GM18873 (cell line): ENCODE measurements at regions not wholly inside any gene's neighbourhood (a gene's known extent, or its start where the extent isn't known, plus 50 kb on each side); places are given as distances from the start of the nearest gene placed in this dataset.
"Not testable (repeated sequence)": the region's sequence is repeated elsewhere in the genome, so short reads cannot be mapped to it uniquely, and the experiment has no call there.

Source experiments
- ATAC-seq: cut with Tn5 transposase; IDR thresholded peaks from one replicate; pipeline ENCODE4 v1.9.1; 2021; ENCODE audit warnings: mild to moderate bottlenecking, moderate library complexity, moderate number of reproducible peaks; ENCODE audit not compliant: unreplicated experiment, low FRiP score

GRCh38 chr10:42533866-42534265 is 104.5 kb downstream of the ZNF33B start:
- not testable (repeated sequence) for ATAC-seq

- no peak for ATAC-seq
These were observed 105.4 kb downstream of the ZNF33B start for GRCh38 chr10:42532996-42533395.

GRCh38 chr10:42523098-42523497 is 115.3 kb downstream of the ZNF33B start:
- ATAC-seq: no peak

DNA sequence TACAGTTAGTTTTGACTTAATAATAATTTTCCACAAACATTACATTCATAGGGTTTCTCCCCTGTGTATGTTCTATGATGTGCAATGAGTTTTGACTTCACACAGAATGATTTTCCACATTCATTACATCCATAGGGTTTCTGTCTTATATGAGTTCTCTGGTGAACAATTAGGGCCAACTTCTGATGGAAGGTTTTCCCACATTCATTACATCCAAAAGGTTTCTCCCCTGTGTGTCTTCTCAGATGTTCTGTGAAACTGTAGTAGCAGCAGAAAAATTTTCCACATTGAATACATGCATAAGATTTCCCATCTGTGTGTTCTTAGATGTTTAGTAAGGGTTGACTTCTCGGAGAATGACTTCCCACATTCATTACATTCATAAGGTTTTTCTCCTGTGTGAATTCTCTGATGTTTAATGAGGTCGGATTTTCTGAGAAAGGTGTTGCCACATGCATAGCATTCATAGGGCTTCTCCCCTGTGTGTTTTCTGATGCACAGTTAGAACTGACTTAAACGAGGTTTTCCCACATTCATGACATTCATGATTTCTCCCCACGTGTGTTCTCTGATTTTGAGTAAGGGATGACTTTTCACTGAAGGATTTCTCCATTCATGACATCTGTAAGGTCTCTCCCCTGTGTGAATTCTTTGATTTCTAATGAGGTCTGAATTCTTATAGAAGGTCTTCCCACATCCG is 118.5 kb downstream of the ZNF33B start:
- no peak for ATAC-seq

GRCh38 chr10:42519079-42519478 is 119.3 kb downstream of the ZNF33B start:
- no peak for ATAC-seq

DNA sequence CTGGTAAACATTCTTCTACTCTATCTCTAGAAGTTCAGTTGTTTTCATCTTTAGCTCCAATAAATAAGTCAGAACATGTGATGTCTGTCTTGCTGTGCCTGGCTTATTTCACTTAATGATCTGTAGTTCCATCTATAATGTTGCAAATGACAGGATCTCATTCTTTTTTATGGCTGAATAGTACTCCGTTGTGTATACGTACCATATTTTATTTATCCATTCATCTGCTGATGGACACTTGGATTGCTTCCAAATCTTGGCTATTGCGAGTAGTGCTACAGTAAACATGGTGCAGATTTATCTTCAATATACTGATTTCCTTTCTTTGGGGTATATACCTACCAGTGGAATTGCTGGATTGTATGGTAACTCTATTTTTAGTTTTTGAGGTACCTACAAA is 124.4 kb downstream of the ZNF33B start:
- no peak for ATAC-seq

DNA sequence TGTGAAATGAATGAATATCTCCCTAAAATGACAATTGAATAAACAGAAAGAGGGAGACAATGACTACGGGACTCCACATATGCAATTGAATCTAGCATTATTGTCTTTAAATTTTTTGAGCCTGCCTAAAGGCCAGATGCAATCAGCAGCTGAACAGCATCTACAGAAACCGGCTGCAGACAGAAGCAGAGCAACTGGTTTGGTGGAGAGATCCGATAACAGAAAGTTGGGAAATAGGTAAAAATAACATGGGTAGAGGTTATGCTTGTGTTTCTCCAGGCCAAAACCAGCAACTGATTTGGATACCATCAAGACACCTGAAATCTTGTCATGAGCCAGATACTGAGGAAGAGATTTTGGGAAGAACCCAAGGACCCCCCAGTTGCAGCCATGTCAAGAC is 146.6 kb downstream of the ZNF33B start:
- ATAC-seq: no peak

DNA sequence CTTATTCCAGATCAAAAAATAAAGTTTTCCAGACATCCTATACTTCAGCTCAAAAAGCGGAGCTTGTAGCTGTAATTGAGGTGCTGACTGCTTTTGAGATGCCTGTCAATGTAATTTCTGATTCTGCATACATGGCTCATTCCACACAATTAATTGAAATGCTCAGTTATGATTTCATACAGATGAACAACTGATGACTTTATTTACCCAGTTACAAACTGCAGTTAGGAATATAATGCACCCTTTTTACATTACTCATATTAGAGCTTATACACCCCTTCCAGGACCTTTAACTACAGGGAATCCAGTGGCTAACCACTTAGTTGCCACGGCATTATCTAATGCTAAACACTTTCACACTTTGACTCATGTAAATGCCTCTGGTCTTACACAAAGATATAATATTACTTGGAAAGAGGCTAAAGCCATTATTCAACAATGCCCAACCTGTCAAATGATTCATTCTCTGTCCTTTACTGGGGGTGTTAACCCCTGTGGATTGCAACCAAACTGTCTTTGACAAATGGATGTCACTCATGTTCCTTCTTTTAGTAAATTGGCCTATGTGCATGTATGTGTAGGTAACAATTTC is 147.3 kb downstream of the ZNF33B start:
- ATAC-seq: no peak

- no peak for ATAC-seq
These were observed 148.0 kb downstream of the ZNF33B start for GRCh38 chr10:42490368-42490767.

GRCh38 chr10:42488416-42488815 is 150.0 kb downstream of the ZNF33B start:
- ATAC-seq: no peak

- ATAC-seq: no peak
These were observed 156.0 kb downstream of the ZNF33B start for GRCh38 chr10:42482411-42482810.

- ATAC-seq: no peak
These were observed 159.3 kb downstream of the ZNF33B start for GRCh38 chr10:42479057-42479456.

- no peak for ATAC-seq
These were observed 161.2 kb downstream of the ZNF33B start for GRCh38 chr10:42477170-42477569.

GRCh38 chr10:42476101-42476500 is 162.3 kb downstream of the ZNF33B start:
- no peak for ATAC-seq

GRCh38 chr10:42475168-42476098 is 162.9 kb downstream of the ZNF33B start:
- no peak for ATAC-seq

DNA sequence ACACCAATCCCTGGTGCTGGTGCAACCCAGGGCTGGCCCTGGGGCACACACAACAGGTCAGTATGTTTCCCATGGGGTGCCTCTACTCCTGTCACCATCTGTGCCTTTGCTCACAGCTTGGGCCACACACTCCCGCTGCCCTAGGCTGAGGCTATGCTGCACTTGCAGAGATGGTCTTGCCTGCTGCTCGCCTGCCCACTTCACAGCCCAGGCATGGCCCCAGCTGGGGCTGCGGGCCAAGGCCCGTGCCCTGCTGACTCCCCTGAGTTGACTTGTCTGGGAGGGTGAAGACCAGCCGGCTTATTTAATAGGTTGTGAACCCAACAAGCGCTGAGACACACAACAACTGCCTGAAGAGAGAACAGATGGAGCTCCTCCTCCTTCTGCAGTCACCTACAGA is 184.1 kb downstream of the ZNF33B start:
- ATAC-seq: no peak

DNA sequence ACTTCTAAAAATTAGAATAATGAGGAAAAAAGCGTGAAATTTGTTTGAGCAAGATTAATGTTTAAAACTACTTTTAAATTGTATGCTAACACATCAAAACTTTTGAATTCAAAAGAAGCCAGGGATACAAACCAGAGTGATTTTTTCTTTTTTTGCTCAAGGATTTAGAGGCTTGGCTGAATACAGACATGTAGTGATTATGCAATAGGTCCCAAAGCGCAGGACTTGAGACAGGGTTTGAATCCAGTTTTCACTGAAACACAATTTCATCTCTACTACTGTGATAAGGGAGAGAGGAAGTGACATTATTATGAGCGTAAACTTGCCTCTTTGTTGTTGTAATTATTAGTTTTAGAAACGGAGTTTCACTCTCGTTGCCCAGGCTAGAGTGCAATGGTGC is 207.3 kb downstream of the ZNF33B start:
- ATAC-seq: no peak

DNA sequence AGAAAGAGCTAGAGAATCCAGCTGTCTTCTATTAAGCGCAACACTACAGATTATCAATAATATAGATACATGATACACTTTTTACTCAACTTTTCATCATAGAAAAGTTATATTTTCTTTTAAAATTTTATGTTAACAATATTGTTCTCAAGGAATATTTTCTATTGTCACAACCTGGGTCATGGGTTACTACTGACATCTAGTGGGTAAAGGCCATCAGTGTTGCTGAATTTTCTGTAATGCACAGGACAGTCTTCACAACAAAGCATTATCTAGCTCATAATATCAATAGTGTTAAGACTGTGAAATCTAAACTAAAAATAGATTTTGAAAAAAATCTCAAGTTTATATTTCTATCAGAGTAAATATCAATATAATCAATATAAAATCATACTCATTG is 209.8 kb downstream of the ZNF33B start:
- no peak for ATAC-seq

- ATAC-seq: no peak
These were observed 215.5 kb downstream of the ZNF33B start for GRCh38 chr10:42422911-42423310.

- no peak for ATAC-seq
These were observed 216.6 kb downstream of the ZNF33B start for GRCh38 chr10:42421812-42422211.

DNA sequence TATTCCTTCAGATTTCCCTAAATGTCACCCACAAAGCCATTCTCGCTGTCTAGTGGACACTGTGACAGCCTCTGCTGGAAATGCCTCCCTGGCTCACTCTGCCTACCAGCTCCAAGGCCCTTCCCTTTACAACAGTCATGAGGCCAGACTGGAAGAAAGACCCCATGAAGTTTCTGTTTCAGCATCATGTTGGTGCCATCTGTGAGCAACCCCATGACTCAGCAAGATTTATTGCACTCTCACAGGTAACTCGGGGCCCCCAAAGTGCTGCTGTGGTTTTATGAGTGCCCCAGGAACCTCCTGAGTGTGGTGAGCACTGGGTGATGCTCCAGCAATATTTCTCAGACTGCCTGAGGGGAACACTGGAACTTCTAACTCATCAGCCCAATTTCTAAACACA is 218.6 kb downstream of the ZNF33B start:
- ATAC-seq: no peak
